Retinal pigment epithelial cell (primary cell): ENCODE measurements at regions not wholly inside any gene's neighbourhood (a gene's known extent, or its start where the extent isn't known, plus 50 kb on each side); places are given as distances from the start of the nearest gene placed in this dataset.

ENCODE experiments used
- DNase-seq: peaks from one replicate; pipeline ENCODE4 v3.0.0-alpha.2; 2010; ENCODE audit warnings: low read depth
- H3K4me3 ChIP-seq: 2 replicates; pipeline ENCODE4 v1.5.1; 2011; ENCODE audit warnings: mild to moderate bottlenecking, low read length, control low read depth, moderate library complexity
- CTCF ChIP-seq: conservative IDR thresholded peaks from 2 replicates; pipeline ENCODE4 v1.5.1; 2011; ENCODE audit warnings: low read depth, low read length, control low read depth, inconsistent platforms

DNA sequence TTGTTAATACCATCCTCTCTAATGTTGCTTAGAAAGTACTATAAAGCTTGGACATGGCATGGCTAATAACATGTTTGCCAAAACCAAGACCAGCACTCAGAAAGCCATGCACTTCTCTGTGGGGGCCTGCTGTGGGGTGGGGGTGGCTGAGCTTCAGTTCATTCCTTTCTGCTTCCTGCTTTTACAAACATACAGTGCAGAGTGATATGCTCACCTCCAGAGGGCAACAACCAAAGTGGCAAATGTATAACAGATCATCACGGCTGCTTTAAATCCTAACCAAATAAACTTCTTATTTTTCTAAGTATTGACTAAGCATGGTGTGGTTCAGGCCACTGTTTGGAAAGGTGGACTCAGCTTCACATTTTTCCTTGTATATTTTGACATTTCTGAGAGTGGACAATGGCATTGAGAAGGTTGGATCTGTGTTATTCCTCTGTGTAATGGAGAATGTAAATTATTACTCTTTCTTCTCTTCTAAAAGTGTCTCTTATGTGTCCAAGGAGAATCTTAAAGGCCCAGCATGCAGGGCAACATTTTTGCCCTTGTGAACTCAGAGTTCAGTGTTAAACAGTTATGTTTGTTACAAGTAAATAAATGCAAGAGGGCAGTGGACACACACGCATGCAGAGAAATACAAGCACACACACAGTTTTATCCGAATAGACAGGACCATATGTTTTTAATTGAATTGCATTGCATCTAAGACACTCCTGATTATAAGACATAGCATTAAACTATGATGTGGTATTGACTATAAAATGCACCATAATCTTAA is 186.1 kb downstream of the HERPUD2 start:
- no peak for DNase-seq
- peak; percentile 31 for TF ChIP-seq CTCF
- H3K4me3 ChIP-seq, result no peak overlapping the region

DNA sequence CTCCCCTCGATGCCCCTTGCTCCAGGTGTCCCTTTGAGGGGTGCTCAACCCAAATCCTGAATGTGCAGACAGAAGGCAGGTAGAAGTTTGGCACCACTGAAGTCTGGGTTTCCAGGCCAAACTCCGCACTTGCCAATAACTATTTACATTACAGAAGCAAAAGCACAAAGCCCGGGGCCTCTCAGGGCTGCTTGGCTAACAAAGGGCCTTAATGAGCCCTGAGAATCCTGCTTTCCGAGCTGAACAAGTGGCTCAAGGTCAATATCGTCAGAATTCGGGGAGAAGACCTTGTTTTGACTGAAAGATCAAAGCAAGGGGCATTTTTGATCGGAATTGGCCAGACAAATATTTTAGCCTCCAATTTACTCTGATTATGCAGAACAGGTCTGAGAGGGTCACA is 189.9 kb downstream of the HERPUD2 start:
- no peak for TF ChIP-seq CTCF
- H3K4me3 ChIP-seq, result no peak overlapping the region
- DNase-seq, result no peak

DNA sequence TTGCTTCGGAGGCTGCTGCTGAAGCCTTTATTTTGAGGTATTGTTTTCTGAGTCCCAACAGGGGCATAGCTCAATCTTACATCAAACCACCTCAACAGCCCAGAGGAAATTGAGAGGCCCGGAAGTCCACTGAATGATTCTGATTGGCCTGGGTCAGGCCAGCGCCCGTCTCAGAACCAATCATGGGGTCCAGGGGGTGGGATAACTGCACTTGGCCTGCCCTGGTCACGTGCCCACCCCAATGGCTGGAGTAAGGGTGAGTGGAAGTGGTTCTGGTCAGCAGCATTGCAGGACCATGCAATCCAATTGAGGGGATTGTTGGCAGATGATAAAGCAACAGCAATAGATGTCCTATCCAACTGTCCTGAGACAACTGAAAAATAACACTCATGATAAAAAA is 190.6 kb downstream of the HERPUD2 start:
- TF ChIP-seq CTCF, result no peak
- DNase-seq, result no peak
- no peak overlapping the region for H3K4me3 ChIP-seq

DNA sequence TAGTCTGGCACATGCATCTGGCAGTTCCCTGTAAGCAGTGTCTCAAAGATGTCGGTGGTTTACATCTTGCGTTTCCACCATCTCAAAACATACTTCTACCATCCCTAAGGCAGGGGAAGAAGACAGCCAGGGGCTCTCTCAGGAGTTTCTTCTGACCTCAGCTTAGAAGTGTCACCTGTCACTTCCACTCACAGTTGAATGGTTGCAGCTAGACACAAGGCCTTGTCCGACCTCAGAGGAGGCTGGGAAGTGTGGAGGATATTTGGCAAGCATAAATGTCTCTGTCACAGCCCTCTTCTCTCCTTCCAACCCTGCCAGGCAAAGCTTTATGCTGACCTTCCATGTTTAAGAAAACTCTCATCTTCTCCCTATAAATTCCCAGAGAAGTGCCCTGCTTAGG is 193.3 kb downstream of the HERPUD2 start:
- DNase-seq, result no peak
- TF ChIP-seq CTCF, result no peak
- H3K4me3 ChIP-seq, result no peak overlapping the region

GRCh38 chr7:35499226-35499625 is 195.7 kb downstream of the HERPUD2 start:
- no peak for TF ChIP-seq CTCF
- DNase-seq, result no peak

GRCh38 chr7:35498416-35498815 is 196.5 kb downstream of the HERPUD2 start:
- no peak for TF ChIP-seq CTCF
- DNase-seq, result no peak
- H3K4me3 ChIP-seq, result no peak overlapping the region

More at GRCh38 chr7:35499226-35499625, 195.7 kb downstream of the HERPUD2 start:
- no peak overlapping the region for H3K4me3 ChIP-seq

DNA sequence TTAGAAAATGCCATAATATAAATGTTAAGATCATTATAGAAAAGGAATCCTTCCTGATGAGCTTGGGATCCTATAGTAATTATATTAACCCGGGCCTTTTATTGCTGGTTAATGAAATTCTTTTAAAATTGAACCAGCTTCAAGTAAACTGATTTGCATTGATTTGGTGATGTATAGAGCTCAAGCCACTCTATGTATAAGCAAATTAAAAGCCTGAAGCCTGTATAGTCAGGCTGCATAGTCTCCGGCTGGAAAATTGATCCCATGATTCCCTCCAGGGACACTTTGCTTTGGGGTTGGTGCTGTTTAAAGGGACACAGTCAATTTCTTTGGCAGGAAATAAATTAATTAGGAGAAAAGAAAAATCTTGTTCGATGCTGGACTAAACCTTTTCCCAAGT is 199.1 kb downstream of the HERPUD2 start:
- TF ChIP-seq CTCF, result no peak
- DNase-seq, result no peak
- no peak overlapping the region for H3K4me3 ChIP-seq
